ENCODE measurements at regions not wholly inside any gene's neighbourhood (a gene's known extent, or its start where the extent isn't known, plus 50 kb on each side); places are given as distances from the start of the nearest gene placed in this dataset.

DNA sequence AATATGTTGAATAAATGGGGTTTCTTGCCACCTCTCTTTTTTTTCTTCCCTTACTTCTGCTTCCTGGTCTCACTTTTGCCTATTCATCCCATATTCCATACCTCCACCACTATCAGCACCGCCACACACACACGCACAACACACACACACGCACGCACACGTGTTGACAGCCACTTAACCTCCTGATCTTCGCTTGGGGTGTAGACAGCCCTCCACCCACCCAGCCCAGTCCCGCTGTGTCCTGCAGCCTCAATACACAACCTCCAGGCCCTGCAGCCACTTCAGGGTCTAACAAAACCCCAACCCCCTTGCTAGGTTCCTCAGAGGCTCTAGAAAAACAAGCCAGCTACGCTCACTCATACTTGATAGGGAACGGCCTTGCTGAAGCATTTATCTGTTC, 72.3 kb downstream of the LINC00237 start:
- Histone ChIP-seq H3K27me3 (ENCODE audit: control insufficient read depth, insufficient read depth, low read length) (no peaks in the 10 kb centered on the region), H3K36me3 (ENCODE audit: control insufficient read depth, insufficient read depth, low read length) (no peaks in the 10 kb centered on the region), H3K4me3 (ENCODE audit: low read depth, low read length) (no peak overlapping the region)
- no peak for DNase-seq (ENCODE audit: low read depth)
- no peak for TF ChIP-seq CTCF (IDR thresholded peaks at IDR 0.05; ENCODE audit: insufficient read depth, low read depth, low read length)
- ChIA-PET CTCF (interaction anchor here (0.6 kb wide), 1 partner anchor 904 kb away, joined by 3 read pairs; no protein-coding TSS in a partner anchor), POLR2A (no interaction called here)

GRCh38 chr20:21031666-21032065, 74.5 kb downstream of the LINC00237 start:
- TF ChIP-seq CTCF (IDR thresholded peaks at IDR 0.05; ENCODE audit: insufficient read depth, low read depth, low read length), result no peak
- Histone ChIP-seq H3K27me3 (ENCODE audit: control insufficient read depth, insufficient read depth, low read length) (no peaks in the 10 kb centered on the region), H3K4me3 (ENCODE audit: low read depth, low read length) (no peak overlapping the region), H3K36me3 (ENCODE audit: control insufficient read depth, insufficient read depth, low read length) (no peaks in the 10 kb centered on the region)
- CTCF ChIA-PET, result no interaction called here
- POLR2A ChIA-PET, result no interaction called here
- no peak for DNase-seq (ENCODE audit: low read depth)

GRCh38 chr20:21029341-21029740, 76.8 kb downstream of the LINC00237 start:
- Histone ChIP-seq H3K4me3 (ENCODE audit: low read depth, low read length) (no peak overlapping the region), H3K27me3 (ENCODE audit: control insufficient read depth, insufficient read depth, low read length) (no peaks in the 10 kb centered on the region), H3K36me3 (ENCODE audit: control insufficient read depth, insufficient read depth, low read length) (no peaks in the 10 kb centered on the region)
- no peak for DNase-seq (ENCODE audit: low read depth)
- ChIA-PET CTCF (no interaction called here), POLR2A (no interaction called here)
- TF ChIP-seq CTCF (IDR thresholded peaks at IDR 0.05; ENCODE audit: insufficient read depth, low read depth, low read length), result no peak

DNA sequence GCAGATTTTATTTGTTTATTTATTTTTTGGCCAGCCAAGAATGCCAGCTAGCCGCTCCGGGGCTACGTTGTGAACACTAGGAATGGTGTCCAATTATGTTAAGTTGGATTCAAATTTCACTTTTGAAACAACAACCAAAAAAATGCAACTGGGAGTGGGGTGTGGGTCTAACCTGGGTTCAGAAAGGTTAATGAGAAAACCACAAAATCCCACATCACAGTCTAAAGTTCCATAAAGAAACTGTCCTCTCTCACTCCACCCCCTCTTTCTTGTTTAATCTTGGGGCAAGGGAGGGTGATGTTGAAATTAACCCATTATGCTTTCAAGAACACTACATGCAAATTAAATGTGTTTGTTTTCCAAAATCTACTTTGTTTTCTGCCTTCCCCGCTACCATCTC, 77.2 kb downstream of the LINC00237 start:
- no peak for TF ChIP-seq CTCF (IDR thresholded peaks at IDR 0.05; ENCODE audit: insufficient read depth, low read depth, low read length)
- ChIA-PET POLR2A (no interaction called here), CTCF (no interaction called here)

GRCh38 chr20:21028436-21028835, 77.7 kb downstream of the LINC00237 start:
- ChIA-PET CTCF (no interaction called here), POLR2A (no interaction called here)
- Histone ChIP-seq H3K27me3 (ENCODE audit: control insufficient read depth, insufficient read depth, low read length) (no peaks in the 10 kb centered on the region), H3K4me3 (ENCODE audit: low read depth, low read length) (no peak overlapping the region), H3K36me3 (ENCODE audit: control insufficient read depth, insufficient read depth, low read length) (no peaks in the 10 kb centered on the region)
- DNase-seq (ENCODE audit: low read depth), result no peak
- TF ChIP-seq CTCF (IDR thresholded peaks at IDR 0.05; ENCODE audit: insufficient read depth, low read depth, low read length), result no peak

More for the DNA sequence above, 77.2 kb downstream of the LINC00237 start:
- H3K27me3 ChIP-seq (ENCODE audit: control insufficient read depth, insufficient read depth, low read length), result no peaks in the 10 kb centered on the region
- no peak overlapping the region for H3K4me3 ChIP-seq (ENCODE audit: low read depth, low read length)
- DNase-seq (ENCODE audit: low read depth), result no peak
- H3K36me3 ChIP-seq (ENCODE audit: control insufficient read depth, insufficient read depth, low read length), result no peaks in the 10 kb centered on the region
